Suprapubic skin (tissue), 4 donors: ENCODE measurements at regions not wholly inside any gene's neighbourhood (a gene's known extent, or its start where the extent isn't known, plus 50 kb on each side); places are given as distances from the start of the nearest gene placed in this dataset.

Source experiments
- DNase-seq, 2 donors: peaks; one replicate each; pipeline ENCODE4 v3.0.0-alpha.2; 2019; ENCODE audit warnings: low spot score in 2 of 2
- H3K27ac ChIP-seq: fragments of 200-600 bp; sonication (generic); one replicate; pipeline ENCODE4 v1.5.1; 2019
- H3K27me3 ChIP-seq: fragments of 200-600 bp; sonication (generic); one replicate; pipeline ENCODE4 v1.5.1; 2019
- H3K36me3 ChIP-seq: fragments of 200-600 bp; sonication (generic); one replicate; pipeline ENCODE4 v1.5.1; 2019
- H3K4me1 ChIP-seq: fragments of 200-600 bp; sonication (generic); one replicate; pipeline ENCODE4 v1.5.1; 2019
- H3K4me3 ChIP-seq: fragments of 200-600 bp; sonication (generic); one replicate; pipeline ENCODE4 v1.5.1; 2019; ENCODE audit warnings: mild to moderate bottlenecking
- H3K9me3 ChIP-seq: fragments of 200-600 bp; sonication (generic); one replicate; pipeline ENCODE4 v1.5.1; 2019
- EP300 ChIP-seq: sonication (generic); formaldehyde crosslinking; IDR thresholded peaks from one replicate; pipeline ENCODE4 v1.6.1; 2017; ENCODE audit warnings: antibody characterized with exemption
- POLR2A ChIP-seq, 2 donors: fragments of 450-650 bp; IDR thresholded peaks; one replicate each; pipeline ENCODE4 v1.6.1; 2017; ENCODE audit warnings: antibody characterized with exemption in 2 of 2, mild to moderate bottlenecking in 2 of 2, moderate library complexity in 2 of 2
- POLR2AphosphoS5 ChIP-seq, 3 donors: sonication (generic); formaldehyde crosslinking; IDR thresholded peaks; one replicate each; pipeline ENCODE4 v1.6.1; 2017; ENCODE audit warnings: antibody characterized with exemption in 3 of 3
- WGBS: methylation state at CpG from one replicate; pipeline ENCODE4 v1.1.5; 2018; 5-methylcytosine and 5-hydroxymethylcytosine counted together
- TF ChIP-seq, protein P1 (sequence below), 2 donors: fragments of 200-600 bp in 1 of 2; fragments of 450-650 bp in 1 of 2; sonication (generic) in 1 of 2; IDR thresholded peaks; one replicate each; pipeline ENCODE4 v1.5.1; 2016 to 2019; ENCODE audit warnings: antibody characterized with exemption in 2 of 2, mild to moderate bottlenecking in 1 of 2, moderate library complexity in 1 of 2

DNA sequence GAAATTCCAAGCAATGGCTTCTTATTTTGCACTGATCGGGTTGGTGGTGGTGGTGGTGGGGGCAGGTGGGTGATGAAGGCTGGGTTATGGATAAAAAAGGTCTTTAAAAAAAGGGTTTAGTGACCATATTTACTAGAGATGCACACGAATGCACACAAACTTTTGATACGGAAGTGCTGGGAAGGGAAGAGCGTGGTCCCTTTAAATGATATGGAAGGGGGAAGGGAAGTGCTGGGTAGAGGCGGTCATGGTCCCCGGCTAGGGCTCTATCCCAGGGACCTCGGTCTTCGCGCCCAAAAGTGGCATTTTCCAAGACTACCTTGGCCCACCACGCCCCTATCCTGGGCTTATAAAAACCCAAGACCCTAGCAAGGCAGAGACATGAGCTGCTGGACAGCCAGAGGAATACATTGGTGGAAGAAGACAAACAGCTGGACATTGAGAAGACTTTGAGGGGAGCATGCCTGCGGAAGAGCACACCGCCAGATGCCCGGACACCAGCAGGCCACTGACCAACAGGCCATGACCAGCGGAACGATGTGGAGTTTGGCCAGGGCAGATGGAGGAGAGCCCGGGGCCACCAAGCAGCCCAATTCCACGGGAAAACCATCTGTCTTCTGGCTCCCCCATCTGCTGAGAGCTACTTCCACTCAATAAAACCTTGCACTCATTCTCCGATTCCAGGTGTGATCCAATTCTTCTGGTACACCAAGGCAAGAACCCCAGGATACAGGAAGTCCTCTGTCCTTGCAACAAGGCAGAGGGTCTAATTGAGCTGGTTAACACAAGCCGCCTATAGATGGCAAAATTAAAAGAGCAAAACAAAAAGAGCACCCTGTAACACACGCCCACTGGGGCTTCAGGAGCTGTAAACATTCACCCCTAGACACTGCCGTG, 1720.2 kb downstream of the MRPL39 start:
- no peak overlapping the region for H3K4me3 ChIP-seq
- H3K9me3 ChIP-seq: no peaks in the 10 kb centered on the region
- H3K27ac ChIP-seq: no peak overlapping the region
- DNase-seq: no peak
- H3K27me3 ChIP-seq: no peaks in the 10 kb centered on the region
- 86% methylated on average over 20 of the region's 21 CpGs for WGBS
- no peaks in the 10 kb centered on the region for H3K36me3 ChIP-seq
- no peak for TF ChIP-seq POLR2AphosphoS5 (IDR thresholded peaks at IDR 0.05)
- TF ChIP-seq POLR2A (IDR thresholded peaks at IDR 0.05): no peak
- TF ChIP-seq EP300: no peak
- TF ChIP-seq, protein P1, sequence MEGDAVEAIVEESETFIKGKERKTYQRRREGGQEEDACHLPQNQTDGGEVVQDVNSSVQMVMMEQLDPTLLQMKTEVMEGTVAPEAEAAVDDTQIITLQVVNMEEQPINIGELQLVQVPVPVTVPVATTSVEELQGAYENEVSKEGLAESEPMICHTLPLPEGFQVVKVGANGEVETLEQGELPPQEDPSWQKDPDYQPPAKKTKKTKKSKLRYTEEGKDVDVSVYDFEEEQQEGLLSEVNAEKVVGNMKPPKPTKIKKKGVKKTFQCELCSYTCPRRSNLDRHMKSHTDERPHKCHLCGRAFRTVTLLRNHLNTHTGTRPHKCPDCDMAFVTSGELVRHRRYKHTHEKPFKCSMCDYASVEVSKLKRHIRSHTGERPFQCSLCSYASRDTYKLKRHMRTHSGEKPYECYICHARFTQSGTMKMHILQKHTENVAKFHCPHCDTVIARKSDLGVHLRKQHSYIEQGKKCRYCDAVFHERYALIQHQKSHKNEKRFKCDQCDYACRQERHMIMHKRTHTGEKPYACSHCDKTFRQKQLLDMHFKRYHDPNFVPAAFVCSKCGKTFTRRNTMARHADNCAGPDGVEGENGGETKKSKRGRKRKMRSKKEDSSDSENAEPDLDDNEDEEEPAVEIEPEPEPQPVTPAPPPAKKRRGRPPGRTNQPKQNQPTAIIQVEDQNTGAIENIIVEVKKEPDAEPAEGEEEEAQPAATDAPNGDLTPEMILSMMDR (IDR thresholded peaks at IDR 0.05): no peak
- H3K4me1 ChIP-seq: no peaks in the 10 kb centered on the region

DNA sequence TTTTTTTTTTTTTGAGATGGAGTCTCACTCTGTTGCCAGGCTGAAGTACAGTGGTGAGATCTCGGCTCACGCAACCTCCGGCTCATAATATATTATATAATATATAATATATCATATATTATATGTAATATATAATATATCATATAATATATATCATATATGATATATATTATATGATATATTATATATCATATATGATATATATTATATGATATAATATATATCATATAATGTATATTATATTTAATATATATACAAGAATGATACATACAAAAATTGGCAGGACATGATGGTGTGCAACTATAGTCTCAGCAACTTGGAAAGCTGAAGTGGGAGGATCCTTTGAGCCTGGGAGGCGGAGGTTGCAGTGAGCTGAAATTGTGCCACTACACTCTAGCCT, 1725.5 kb downstream of the MRPL39 start:
- H3K9me3 ChIP-seq: no peaks in the 10 kb centered on the region
- DNase-seq: no peak
- H3K4me1 ChIP-seq: no peaks in the 10 kb centered on the region
- no peaks in the 10 kb centered on the region for H3K36me3 ChIP-seq
- H3K27me3 ChIP-seq: no peaks in the 10 kb centered on the region
- H3K4me3 ChIP-seq: no peak overlapping the region
- TF ChIP-seq POLR2AphosphoS5 (IDR thresholded peaks at IDR 0.05): no peak
- H3K27ac ChIP-seq: no peak overlapping the region
- 92% methylated on average over 4 of the region's 4 CpGs for whole genome bisulfite sequencing

DNA sequence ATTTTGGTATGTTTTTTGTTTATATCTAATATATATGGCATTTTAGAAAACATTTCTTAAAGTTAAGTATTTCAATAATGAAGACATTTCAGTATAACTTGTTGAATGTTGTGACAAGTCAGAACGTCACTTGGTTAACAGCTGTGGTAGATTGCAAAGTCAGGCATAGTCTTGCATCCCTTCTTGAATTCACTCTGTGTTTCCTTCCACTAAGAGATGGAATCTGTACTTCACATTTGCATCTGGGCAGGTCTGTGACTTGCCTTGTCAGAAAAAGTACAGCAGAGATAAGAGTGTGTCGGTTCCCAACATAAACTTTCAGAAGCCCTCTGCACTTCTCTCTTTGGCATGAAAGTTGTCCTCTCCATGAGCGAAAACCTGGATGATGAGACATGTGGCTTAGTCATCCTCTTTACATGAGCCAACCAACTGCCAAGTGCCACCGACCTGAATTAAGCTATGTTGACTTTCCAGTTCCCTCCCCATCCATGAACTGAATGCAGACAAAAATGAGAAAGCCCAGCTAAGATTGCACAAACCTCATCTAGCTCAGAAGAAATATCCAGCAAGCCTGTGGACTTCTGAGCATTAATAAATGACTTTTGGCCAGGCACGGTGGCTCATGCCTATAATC, 1730.2 kb downstream of the MRPL39 start:
- Histone ChIP-seq H3K27ac (no peak overlapping the region), H3K4me3 (no peak overlapping the region), H3K27me3 (no peaks in the 10 kb centered on the region), H3K4me1 (no peaks in the 10 kb centered on the region), H3K9me3 (no peaks in the 10 kb centered on the region), H3K36me3 (no peaks in the 10 kb centered on the region)
- no peak for TF ChIP-seq POLR2AphosphoS5 (IDR thresholded peaks at IDR 0.05)
- TF ChIP-seq EP300: no peak
- no peak for TF ChIP-seq POLR2A (IDR thresholded peaks at IDR 0.05)
- TF ChIP-seq, protein P1 (IDR thresholded peaks at IDR 0.05): no peak
- 48% methylated on average over 5 of the region's 5 CpGs for WGBS
- DNase-seq: no peak

DNA sequence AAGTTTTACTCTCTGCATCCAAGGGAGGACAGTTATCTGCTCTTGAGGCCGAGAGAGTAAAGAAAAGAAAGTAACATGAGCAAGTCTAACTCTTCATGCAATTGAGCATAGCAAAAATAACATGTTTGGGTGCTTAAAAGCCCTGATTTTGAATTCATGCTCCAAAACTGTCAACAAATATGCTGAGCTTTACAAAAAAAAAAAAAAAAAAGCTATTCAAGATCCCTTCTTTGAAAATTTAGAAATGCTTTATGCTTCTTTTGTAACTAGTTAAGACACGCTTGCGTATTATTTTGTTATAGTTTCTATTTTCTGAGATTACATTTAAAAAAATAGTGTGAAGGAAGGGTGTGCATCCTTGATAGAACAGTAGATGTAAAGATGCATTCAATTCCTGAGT, 1733.0 kb downstream of the MRPL39 start:
- H3K27ac ChIP-seq: no peak overlapping the region
- no peaks in the 10 kb centered on the region for H3K36me3 ChIP-seq
- H3K4me3 ChIP-seq: no peak overlapping the region
- no peaks in the 10 kb centered on the region for H3K9me3 ChIP-seq
- WGBS: 85% methylated on average over 3 of the region's 3 CpGs
- H3K4me1 ChIP-seq: no peaks in the 10 kb centered on the region
- TF ChIP-seq POLR2A (IDR thresholded peaks at IDR 0.05) (no peak), EP300 (no peak), POLR2AphosphoS5 (IDR thresholded peaks at IDR 0.05) (no peak)
- TF ChIP-seq, protein P1 (IDR thresholded peaks at IDR 0.05): no peak
- H3K27me3 ChIP-seq: no peaks in the 10 kb centered on the region
- no peak for DNase-seq

DNA sequence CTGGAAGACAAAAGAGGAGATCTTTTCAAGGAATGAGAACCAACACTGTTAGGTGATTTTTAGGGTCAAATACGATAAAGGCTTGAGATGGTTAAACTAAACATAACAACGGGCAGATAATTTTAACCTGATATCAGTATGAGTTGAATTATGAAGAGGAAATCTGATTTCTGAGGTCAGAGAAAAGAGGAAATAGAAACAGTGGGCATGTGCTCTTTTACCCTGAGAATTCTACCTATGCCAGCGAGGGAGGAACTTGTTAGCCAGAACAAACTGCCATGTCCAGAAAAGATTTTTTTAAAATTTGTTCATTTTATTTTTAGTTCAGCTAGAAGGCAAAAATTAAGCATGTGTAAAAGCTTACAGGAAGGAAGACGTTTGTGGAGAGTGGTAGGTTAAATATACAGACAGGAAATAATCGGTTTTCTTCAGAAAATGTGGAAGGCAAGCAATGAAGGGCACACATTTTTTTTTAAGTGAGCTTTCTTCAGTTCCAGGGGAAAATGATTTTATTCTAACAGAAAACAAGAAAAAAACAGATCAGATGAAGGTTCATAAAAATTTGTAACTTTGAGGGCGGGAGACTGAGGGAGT, 1745.3 kb downstream of the MRPL39 start:
- Histone ChIP-seq H3K27me3 (no peaks in the 10 kb centered on the region), H3K4me3 (no peak overlapping the region), H3K27ac (no peak overlapping the region), H3K9me3 (no peaks in the 10 kb centered on the region), H3K36me3 (no peaks in the 10 kb centered on the region), H3K4me1 (no peaks in the 10 kb centered on the region)
- 62% methylated on average over 6 of the region's 6 CpGs for WGBS
- no peak for DNase-seq
- no peak for TF ChIP-seq POLR2AphosphoS5 (IDR thresholded peaks at IDR 0.05)
- TF ChIP-seq, protein P1 (IDR thresholded peaks at IDR 0.05): no peak
- TF ChIP-seq EP300: no peak
- TF ChIP-seq POLR2A (IDR thresholded peaks at IDR 0.05): no peak
